Suprapubic skin (tissue), 4 donors: ENCODE measurements at regions not wholly inside any gene's neighbourhood (a gene's known extent, or its start where the extent isn't known, plus 50 kb on each side); places are given as distances from the start of the nearest gene placed in this dataset.
A peak's percentile ranks its signal among the peaks of the same experiment; 100 is the strongest.

Experiments
- DNase-seq, 2 donors: peaks; one replicate each; pipeline ENCODE4 v3.0.0-alpha.2; 2019; ENCODE audit warnings: low spot score in 2 of 2
- H3K27ac ChIP-seq: fragments of 200-600 bp; sonication (generic); one replicate; pipeline ENCODE4 v1.5.1; 2019
- H3K27me3 ChIP-seq: fragments of 200-600 bp; sonication (generic); one replicate; pipeline ENCODE4 v1.5.1; 2019
- H3K36me3 ChIP-seq: fragments of 200-600 bp; sonication (generic); one replicate; pipeline ENCODE4 v1.5.1; 2019
- H3K4me1 ChIP-seq: fragments of 200-600 bp; sonication (generic); one replicate; pipeline ENCODE4 v1.5.1; 2019
- H3K4me3 ChIP-seq: fragments of 200-600 bp; sonication (generic); one replicate; pipeline ENCODE4 v1.5.1; 2019; ENCODE audit warnings: mild to moderate bottlenecking
- H3K9me3 ChIP-seq: fragments of 200-600 bp; sonication (generic); one replicate; pipeline ENCODE4 v1.5.1; 2019
- CTCF ChIP-seq, 2 donors: fragments of 200-600 bp in 1 of 2; fragments of 450-650 bp in 1 of 2; sonication (generic) in 1 of 2; IDR thresholded peaks; one replicate each; pipeline ENCODE4 v1.5.1; 2016 to 2019; ENCODE audit warnings: antibody characterized with exemption in 2 of 2, mild to moderate bottlenecking in 1 of 2, moderate library complexity in 1 of 2
- EP300 ChIP-seq: sonication (generic); formaldehyde crosslinking; IDR thresholded peaks from one replicate; pipeline ENCODE4 v1.6.1; 2017; ENCODE audit warnings: antibody characterized with exemption
- POLR2A ChIP-seq, 2 donors: fragments of 450-650 bp; IDR thresholded peaks; one replicate each; pipeline ENCODE4 v1.6.1; 2017; ENCODE audit warnings: antibody characterized with exemption in 2 of 2, mild to moderate bottlenecking in 2 of 2, moderate library complexity in 2 of 2
- POLR2AphosphoS5 ChIP-seq, 3 donors: sonication (generic); formaldehyde crosslinking; IDR thresholded peaks; one replicate each; pipeline ENCODE4 v1.6.1; 2017; ENCODE audit warnings: antibody characterized with exemption in 3 of 3
- WGBS: methylation state at CpG from one replicate; pipeline ENCODE4 v1.1.5; 2018; 5-methylcytosine and 5-hydroxymethylcytosine counted together

- peaks cover 4% of the 10 kb centered on the region for H3K4me1 ChIP-seq
- WGBS: 18% methylated on average over 4 of the region's 4 CpGs
- no peak overlapping the region for H3K27ac ChIP-seq
- no peaks in the 10 kb centered on the region for H3K36me3 ChIP-seq
- DNase-seq: no peak
- H3K9me3 ChIP-seq: no peaks in the 10 kb centered on the region
- H3K4me3 ChIP-seq: no peak overlapping the region
- no peaks in the 10 kb centered on the region for H3K27me3 ChIP-seq
- TF ChIP-seq CTCF (IDR thresholded peaks at IDR 0.05) (no peak), POLR2AphosphoS5 (IDR thresholded peaks at IDR 0.05) (no peak), POLR2A (IDR thresholded peaks at IDR 0.05) (no peak), EP300 (no peak)
These were observed 531.9 kb upstream of the ISX start for GRCh38 chr22:34534101-34534500.

GRCh38 chr22:34567367-34567766 lies 498.6 kb upstream of the ISX start:
- H3K4me3 ChIP-seq: no peak overlapping the region
- no peak for TF ChIP-seq CTCF (IDR thresholded peaks at IDR 0.05)
- no peak for TF ChIP-seq POLR2A (IDR thresholded peaks at IDR 0.05)
- no peak for TF ChIP-seq POLR2AphosphoS5 (IDR thresholded peaks at IDR 0.05)
- TF ChIP-seq EP300: no peak
- 79% methylated on average over 4 of the region's 4 CpGs for WGBS
- no peaks in the 10 kb centered on the region for H3K9me3 ChIP-seq
- no peaks in the 10 kb centered on the region for H3K36me3 ChIP-seq
- peaks cover 3% of the 10 kb centered on the region for H3K27me3 ChIP-seq
- H3K4me1 ChIP-seq: no peaks in the 10 kb centered on the region
- H3K27ac ChIP-seq: no peak overlapping the region
- DNase-seq: no peak

GRCh38 chr22:34570408-34570807 lies 495.6 kb upstream of the ISX start:
- no peaks in the 10 kb centered on the region for H3K4me1 ChIP-seq
- no peak for DNase-seq
- H3K27me3 ChIP-seq: no peaks in the 10 kb centered on the region
- 55% methylated on average over 3 of the region's 3 CpGs for WGBS
- H3K4me3 ChIP-seq: no peak overlapping the region
- no peak overlapping the region for H3K27ac ChIP-seq
- H3K36me3 ChIP-seq: no peaks in the 10 kb centered on the region
- TF ChIP-seq CTCF (IDR thresholded peaks at IDR 0.05) (no peak), POLR2AphosphoS5 (IDR thresholded peaks at IDR 0.05) (no peak), POLR2A (IDR thresholded peaks at IDR 0.05) (no peak)
- no peaks in the 10 kb centered on the region for H3K9me3 ChIP-seq

- no peak overlapping the region for H3K4me3 ChIP-seq
- WGBS: 91% methylated on average over 2 of the region's 2 CpGs
- no peak for DNase-seq
- no peak overlapping the region for H3K27ac ChIP-seq
- TF ChIP-seq POLR2AphosphoS5 (IDR thresholded peaks at IDR 0.05) (no peak), CTCF (IDR thresholded peaks at IDR 0.05) (no peak), POLR2A (IDR thresholded peaks at IDR 0.05) (no peak), EP300 (no peak)
- H3K9me3 ChIP-seq: no peaks in the 10 kb centered on the region
- no peaks in the 10 kb centered on the region for H3K36me3 ChIP-seq
- H3K27me3 ChIP-seq: no peaks in the 10 kb centered on the region
- H3K4me1 ChIP-seq: no peaks in the 10 kb centered on the region
These were observed 486.4 kb upstream of the ISX start for GRCh38 chr22:34579519-34579918.

- peaks cover 12% of the 10 kb centered on the region for H3K4me1 ChIP-seq
- H3K4me3 ChIP-seq: no peak overlapping the region
- TF ChIP-seq CTCF (IDR thresholded peaks at IDR 0.05) (no peak), EP300 (no peak), POLR2AphosphoS5 (IDR thresholded peaks at IDR 0.05) (no peak), POLR2A (IDR thresholded peaks at IDR 0.05) (no peak)
- WGBS: 16% methylated on average over 10 of the region's 10 CpGs
- peak overlapping the region; percentile 76 for H3K27ac ChIP-seq
- H3K27me3 ChIP-seq: no peaks in the 10 kb centered on the region
- H3K9me3 ChIP-seq: no peaks in the 10 kb centered on the region
- H3K36me3 ChIP-seq: no peaks in the 10 kb centered on the region
- no peak for DNase-seq
These were observed 478.3 kb upstream of the ISX start for GRCh38 chr22:34587357-34588356.
